ENCODE measurements at regions not wholly inside any gene's neighbourhood (a gene's known extent, or its start where the extent isn't known, plus 50 kb on each side); places are given as distances from the start of the nearest gene placed in this dataset.

DNA sequence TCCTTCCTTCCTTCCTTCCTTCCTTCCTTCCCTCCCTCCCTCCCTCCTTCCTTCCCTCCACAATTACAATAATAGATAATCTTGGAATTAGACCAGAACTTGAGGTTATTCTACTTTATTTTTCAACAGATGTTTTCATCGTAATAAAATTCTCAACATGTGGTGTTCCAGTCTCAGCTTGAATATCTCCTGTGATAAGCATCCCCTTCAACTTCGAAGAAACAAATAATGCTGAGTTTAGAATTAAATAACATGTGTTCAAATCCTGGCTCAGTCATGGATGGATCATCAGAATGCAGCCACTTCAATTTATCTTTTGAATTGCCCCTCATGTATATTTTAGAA, 91.4 kb upstream of the PAPPA start (continued):
- TF ChIP-seq GABPA (IDR thresholded peaks at IDR 0.05 in 1 of 2, conservative IDR thresholded peaks at IDR 0.05 in 1 of 2) (no peak), SP1 (IDR thresholded peaks at IDR 0.05) (no peak)

DNA sequence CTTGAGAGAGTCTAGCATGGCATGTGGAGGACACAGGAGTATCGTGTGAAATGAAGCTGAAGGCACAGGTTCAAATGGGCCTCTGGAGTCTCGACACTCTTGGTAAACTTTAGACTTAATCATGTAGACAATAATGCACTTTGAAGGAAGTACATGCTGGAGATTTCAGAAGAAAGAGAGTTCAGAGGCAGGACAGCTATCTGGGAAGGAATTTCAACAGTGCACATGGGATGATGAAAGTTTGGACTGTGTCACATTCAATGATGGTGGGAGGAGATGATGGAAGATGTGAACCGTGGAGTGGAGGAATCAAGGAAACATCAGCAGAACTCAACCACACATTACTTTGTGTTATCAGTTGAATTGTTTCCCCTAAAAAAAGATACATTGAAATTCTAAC, 88.6 kb upstream of the PAPPA start:
- Histone ChIP-seq H3K27ac (ENCODE audit: low read depth in 1 of 2, low read length in 2 of 2) (no peak overlapping the region), H3K4me1 (ENCODE audit: control insufficient read depth in 4 of 4, insufficient read depth in 4 of 4, low read length in 3 of 4) (no peaks in the 10 kb centered on the region), H3K27me3 (ENCODE audit: control insufficient read depth in 4 of 4, insufficient read depth in 4 of 4, low read length in 3 of 4) (peaks cover 0 to 4% (median 0%) of the 10 kb centered on the region in 4 donors), H3K9ac (ENCODE audit: low read depth in 1 of 2, low read length in 2 of 2) (no peak overlapping the region), H3K9me3 (ENCODE audit: control insufficient read depth in 4 of 4, low read length in 3 of 4) (no peaks in the 10 kb centered on the region), H3K4me3 (ENCODE audit: low read depth in 1 of 3, low read length in 3 of 3) (no peak overlapping the region), H3K36me3 (ENCODE audit: control insufficient read depth in 4 of 4, insufficient read depth in 3 of 4, low read depth in 1 of 4, low read length in 3 of 4) (no peaks in the 10 kb centered on the region)
- 73% methylated on average over 3 of the region's 3 CpGs for WGBS
- TF ChIP-seq, protein P1, sequence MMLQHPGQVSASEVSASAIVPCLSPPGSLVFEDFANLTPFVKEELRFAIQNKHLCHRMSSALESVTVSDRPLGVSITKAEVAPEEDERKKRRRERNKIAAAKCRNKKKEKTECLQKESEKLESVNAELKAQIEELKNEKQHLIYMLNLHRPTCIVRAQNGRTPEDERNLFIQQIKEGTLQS (IDR thresholded peaks at IDR 0.05): no peak
- no peak for TF ChIP-seq HNF4A (conservative IDR thresholded peaks at IDR 0.05)
- TF ChIP-seq YY1 (IDR thresholded peaks at IDR 0.05): no peak
- TF ChIP-seq EGR1 (IDR thresholded peaks at IDR 0.05; ENCODE audit: low read depth in 2 of 2): no peak
- TF ChIP-seq TAF1 (conservative IDR thresholded peaks at IDR 0.05): no peak
- TF ChIP-seq, protein P2, sequence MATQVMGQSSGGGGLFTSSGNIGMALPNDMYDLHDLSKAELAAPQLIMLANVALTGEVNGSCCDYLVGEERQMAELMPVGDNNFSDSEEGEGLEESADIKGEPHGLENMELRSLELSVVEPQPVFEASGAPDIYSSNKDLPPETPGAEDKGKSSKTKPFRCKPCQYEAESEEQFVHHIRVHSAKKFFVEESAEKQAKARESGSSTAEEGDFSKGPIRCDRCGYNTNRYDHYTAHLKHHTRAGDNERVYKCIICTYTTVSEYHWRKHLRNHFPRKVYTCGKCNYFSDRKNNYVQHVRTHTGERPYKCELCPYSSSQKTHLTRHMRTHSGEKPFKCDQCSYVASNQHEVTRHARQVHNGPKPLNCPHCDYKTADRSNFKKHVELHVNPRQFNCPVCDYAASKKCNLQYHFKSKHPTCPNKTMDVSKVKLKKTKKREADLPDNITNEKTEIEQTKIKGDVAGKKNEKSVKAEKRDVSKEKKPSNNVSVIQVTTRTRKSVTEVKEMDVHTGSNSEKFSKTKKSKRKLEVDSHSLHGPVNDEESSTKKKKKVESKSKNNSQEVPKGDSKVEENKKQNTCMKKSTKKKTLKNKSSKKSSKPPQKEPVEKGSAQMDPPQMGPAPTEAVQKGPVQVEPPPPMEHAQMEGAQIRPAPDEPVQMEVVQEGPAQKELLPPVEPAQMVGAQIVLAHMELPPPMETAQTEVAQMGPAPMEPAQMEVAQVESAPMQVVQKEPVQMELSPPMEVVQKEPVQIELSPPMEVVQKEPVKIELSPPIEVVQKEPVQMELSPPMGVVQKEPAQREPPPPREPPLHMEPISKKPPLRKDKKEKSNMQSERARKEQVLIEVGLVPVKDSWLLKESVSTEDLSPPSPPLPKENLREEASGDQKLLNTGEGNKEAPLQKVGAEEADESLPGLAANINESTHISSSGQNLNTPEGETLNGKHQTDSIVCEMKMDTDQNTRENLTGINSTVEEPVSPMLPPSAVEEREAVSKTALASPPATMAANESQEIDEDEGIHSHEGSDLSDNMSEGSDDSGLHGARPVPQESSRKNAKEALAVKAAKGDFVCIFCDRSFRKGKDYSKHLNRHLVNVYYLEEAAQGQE (IDR thresholded peaks at IDR 0.05): no peak
- no peak for TF ChIP-seq RAD21 (IDR thresholded peaks at IDR 0.05)
- no peak for TF ChIP-seq FOXA1 (IDR thresholded peaks at IDR 0.05)
- no peak for TF ChIP-seq FOXA2 (IDR thresholded peaks at IDR 0.05)
- TF ChIP-seq, protein P3, sequence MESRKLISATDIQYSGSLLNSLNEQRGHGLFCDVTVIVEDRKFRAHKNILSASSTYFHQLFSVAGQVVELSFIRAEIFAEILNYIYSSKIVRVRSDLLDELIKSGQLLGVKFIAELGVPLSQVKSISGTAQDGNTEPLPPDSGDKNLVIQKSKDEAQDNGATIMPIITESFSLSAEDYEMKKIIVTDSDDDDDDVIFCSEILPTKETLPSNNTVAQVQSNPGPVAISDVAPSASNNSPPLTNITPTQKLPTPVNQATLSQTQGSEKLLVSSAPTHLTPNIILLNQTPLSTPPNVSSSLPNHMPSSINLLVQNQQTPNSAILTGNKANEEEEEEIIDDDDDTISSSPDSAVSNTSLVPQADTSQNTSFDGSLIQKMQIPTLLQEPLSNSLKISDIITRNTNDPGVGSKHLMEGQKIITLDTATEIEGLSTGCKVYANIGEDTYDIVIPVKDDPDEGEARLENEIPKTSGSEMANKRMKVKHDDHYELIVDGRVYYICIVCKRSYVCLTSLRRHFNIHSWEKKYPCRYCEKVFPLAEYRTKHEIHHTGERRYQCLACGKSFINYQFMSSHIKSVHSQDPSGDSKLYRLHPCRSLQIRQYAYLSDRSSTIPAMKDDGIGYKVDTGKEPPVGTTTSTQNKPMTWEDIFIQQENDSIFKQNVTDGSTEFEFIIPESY (IDR thresholded peaks at IDR 0.05): no peak
- TF ChIP-seq JUND (IDR thresholded peaks at IDR 0.05): no peak
- TF ChIP-seq NR2F2 (IDR thresholded peaks at IDR 0.05): no peak
- no peak for TF ChIP-seq RXRA (IDR thresholded peaks at IDR 0.05)
- TF ChIP-seq SP1 (IDR thresholded peaks at IDR 0.05): no peak
- TF ChIP-seq, protein P4, sequence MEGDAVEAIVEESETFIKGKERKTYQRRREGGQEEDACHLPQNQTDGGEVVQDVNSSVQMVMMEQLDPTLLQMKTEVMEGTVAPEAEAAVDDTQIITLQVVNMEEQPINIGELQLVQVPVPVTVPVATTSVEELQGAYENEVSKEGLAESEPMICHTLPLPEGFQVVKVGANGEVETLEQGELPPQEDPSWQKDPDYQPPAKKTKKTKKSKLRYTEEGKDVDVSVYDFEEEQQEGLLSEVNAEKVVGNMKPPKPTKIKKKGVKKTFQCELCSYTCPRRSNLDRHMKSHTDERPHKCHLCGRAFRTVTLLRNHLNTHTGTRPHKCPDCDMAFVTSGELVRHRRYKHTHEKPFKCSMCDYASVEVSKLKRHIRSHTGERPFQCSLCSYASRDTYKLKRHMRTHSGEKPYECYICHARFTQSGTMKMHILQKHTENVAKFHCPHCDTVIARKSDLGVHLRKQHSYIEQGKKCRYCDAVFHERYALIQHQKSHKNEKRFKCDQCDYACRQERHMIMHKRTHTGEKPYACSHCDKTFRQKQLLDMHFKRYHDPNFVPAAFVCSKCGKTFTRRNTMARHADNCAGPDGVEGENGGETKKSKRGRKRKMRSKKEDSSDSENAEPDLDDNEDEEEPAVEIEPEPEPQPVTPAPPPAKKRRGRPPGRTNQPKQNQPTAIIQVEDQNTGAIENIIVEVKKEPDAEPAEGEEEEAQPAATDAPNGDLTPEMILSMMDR (IDR thresholded peaks at IDR 0.05; ENCODE audit: low read depth, low read length, missing input control): no peak
- no peak for TF ChIP-seq GABPA (IDR thresholded peaks at IDR 0.05 in 1 of 2, conservative IDR thresholded peaks at IDR 0.05 in 1 of 2)
- no peak for DNase-seq (ENCODE audit: low spot score)

Measured in liver (tissue), 8 donors.